RPMI7951 (cell line): ENCODE measurements at regions not wholly inside any gene's neighbourhood (a gene's known extent, or its start where the extent isn't known, plus 50 kb on each side); places are given as distances from the start of the nearest gene placed in this dataset.
"Not testable (repeated sequence)": the region's sequence is repeated elsewhere in the genome, so short reads cannot be mapped to it uniquely, and the experiment has no call there.

Experiments
- DNase-seq: peaks from one replicate; pipeline ENCODE4 v3.0.0-alpha.2; 2012; ENCODE audit warnings: low read depth

DNA sequence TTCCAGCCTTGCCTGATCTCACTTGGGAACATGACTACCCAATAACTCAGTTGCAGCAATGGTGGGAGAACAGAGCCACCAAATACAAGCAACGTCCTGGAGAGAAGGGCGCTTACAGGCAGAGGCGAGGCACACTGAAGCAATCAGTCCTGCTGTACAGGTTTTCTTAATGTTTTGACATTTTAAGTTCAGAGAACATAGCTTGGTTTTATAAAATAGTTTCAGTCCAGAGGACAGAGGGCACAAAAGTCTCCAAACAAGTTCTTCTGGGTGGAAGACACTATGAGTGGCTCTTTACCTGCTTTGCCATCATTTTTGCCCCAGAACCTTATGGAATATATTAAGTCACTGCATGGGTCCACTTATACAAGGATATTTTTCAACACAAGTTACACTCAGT is 103.4 kb upstream of the KCNG1 start:
- no peak for DNase-seq

DNA sequence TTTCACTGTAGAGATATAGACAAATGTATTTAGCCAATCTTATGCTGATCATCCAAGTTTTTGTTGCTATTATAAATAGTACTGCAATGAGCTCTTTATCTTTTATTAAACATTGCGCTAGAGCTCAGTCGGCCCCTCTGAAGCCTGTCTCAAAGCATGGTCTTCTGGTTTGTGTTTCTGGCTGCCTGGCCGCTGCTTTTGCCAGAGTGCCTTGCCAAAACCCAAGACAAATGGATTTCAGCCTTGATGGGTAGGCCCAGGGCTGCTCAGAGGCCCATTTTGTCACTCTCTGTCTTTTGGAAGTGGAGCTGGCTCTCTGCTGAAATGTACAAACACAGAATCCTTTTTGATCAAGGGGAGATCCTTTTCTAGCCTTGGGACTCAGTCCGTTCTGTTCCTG is 102.9 kb upstream of the KCNG1 start:
- DNase-seq, result no peak

DNA sequence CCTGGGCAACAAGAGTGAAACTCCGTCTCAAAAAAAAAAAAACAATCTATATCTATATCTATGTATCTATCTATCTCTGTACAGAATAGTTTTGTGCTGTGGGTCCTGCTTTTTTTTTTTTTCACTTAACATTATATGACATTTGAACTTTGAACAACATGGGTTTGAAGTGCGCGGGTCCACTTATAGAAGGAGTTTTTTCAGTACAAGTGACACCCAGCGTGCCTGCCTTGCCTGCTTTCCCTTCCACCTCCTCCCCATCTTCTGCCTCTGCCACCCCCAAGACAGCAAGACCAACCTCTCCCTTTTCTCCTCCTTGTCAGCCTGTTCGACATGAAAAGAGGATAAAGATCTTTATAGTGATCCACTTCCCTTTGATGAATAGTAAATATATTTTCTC is 102.2 kb upstream of the KCNG1 start:
- no peak for DNase-seq

- not testable (repeated sequence) for DNase-seq
These were observed 101.0 kb upstream of the KCNG1 start for GRCh38 chr20:51123887-51124286.

- DNase-seq, result no peak
These were observed 100.2 kb upstream of the KCNG1 start for GRCh38 chr20:51122931-51123658.

DNA sequence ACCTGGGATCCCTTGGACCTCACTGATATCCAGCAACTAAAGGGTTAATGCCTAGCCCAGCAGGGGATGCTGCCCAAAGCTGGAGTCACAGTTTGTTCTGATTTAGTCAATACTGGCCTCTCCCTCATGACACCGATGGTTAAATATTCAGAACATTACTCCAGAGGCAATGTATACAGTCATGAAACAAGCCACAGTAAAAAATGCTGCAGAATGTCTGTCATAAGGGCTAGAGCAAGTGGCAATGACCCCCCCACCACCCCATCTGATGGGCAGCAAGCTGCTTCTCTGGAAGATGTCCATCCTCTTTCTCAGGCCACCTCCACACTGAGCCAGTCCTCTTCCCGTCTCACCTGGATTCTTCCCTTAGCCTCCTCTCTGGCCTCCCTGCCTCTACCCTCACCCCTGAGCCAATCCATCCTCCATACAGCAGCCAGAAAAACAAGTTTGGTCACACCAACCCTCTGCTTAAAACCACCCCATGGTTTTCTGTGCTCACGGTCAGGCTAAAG is 99.0 kb upstream of the KCNG1 start:
- DNase-seq, result no peak

- DNase-seq, result no peak
These were observed 98.4 kb upstream of the KCNG1 start for GRCh38 chr20:51121272-51121671.

- DNase-seq, result no peak
These were observed 98.0 kb upstream of the KCNG1 start for GRCh38 chr20:51120868-51121267.

GRCh38 chr20:51120438-51120837 is 97.5 kb upstream of the KCNG1 start:
- no peak for DNase-seq

DNA sequence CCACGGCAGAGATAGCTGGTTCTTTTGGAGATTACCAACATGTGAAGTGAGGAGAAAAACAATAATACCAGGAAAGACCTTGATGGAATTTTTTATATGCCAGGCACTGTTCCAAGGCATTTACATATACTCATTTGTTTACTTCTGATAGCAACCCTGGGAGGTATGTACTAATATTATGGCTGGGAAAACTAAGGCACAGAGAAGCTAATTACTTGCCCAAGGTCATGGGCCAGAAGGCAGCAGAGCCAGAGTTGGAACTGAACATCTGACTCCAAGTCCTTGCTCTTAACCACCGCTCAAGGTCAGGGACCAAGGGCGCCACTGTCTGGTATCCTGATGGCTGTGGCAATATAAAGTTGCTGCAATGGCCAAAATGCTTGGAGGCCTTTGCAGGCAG is 97.0 kb upstream of the KCNG1 start:
- DNase-seq, result no peak

- DNase-seq, result no peak
These were observed 96.1 kb upstream of the KCNG1 start for GRCh38 chr20:51118985-51119527.

GRCh38 chr20:51118216-51118615 is 95.3 kb upstream of the KCNG1 start:
- no peak for DNase-seq

GRCh38 chr20:51116765-51117686 is 94.1 kb upstream of the KCNG1 start:
- no peak for DNase-seq

DNA sequence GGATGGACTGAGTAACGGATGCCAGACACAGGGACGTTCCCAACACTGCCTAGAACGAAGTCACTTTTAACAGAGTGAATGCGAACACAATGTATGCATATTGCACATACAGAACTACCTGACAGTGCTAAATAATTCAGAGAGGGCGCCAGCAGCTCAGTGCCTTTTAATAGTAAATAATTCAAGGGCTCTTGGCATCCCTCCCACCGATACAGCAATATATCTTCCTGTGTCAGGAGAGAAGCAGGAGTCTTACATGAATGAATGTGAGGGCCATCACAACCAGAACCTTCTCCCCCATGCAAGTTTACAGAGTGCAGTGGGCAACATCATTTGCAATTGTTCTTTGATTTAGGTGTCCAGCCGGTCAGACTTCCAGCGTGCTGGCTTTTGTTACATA is 88.4 kb upstream of the KCNG1 start:
- DNase-seq, result no peak

- no peak for DNase-seq
These were observed 85.9 kb upstream of the KCNG1 start for GRCh38 chr20:51108638-51109363.

- DNase-seq, result no peak
These were observed 83.1 kb upstream of the KCNG1 start for GRCh38 chr20:51106011-51106410.

- DNase-seq, result no peak
These were observed 82.3 kb upstream of the KCNG1 start for GRCh38 chr20:51104960-51105920.

- no peak for DNase-seq
These were observed 77.7 kb upstream of the KCNG1 start for GRCh38 chr20:51100617-51101016.

DNA sequence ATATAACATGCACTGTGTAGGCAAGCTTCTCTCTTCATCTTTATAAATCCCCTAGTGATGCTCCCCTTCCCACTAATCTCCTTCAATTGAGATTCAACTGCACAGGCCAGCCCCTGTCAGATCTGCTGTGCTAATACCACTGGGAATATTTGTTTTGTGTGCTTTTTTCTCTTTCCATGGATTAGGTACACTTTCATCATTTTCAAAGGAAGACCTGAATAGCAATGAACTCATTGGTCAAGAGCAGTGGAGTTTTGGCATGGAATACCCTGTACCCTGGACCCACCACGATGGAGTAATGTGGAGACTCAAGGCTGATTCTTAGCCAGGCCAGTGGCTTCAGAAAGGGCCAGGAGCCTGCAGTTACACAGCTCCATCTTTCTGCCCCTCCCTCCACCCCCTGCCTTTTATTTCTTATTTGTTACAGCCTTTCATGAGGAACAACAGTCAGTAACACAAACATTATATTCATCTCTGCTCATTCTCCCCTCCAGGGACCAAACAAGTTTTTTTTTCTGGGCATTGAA is 75.4 kb upstream of the KCNG1 start:
- DNase-seq, result no peak

DNA sequence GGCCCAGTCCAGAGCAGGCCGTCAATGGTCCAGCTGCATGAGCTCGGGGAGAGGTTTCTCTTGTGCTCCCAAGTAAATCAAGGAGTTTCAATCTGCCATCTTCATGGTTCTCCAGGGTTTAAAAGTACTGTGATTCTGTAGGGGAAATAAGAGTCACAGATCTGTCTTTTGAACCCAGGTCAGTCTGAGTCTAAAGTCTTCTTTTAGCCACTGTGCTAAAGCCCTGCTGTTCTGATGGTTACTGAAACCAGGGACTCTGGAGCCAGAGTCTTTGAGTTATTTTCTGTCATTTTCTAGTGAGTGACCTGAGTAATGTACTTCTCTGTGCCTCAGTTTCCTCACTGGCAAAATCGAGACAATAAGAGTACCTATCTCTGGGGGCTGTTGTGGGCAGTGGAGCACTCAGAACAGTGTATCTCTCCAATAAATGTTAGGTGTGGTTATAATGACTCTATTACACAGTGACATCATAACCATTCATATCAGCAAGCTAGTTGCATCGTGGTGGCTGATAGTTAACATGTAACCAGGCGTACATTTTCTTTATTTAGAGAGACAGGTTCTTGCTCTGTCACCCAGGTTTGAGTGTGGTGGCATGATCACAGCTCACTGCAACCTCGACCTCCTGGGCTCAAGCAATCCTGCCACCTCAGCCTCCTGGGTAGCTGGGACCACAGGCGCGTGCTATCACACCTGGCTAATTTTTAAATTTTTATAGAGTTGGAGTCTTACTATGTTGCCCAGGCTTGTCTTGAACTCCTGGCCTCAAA is 74.6 kb upstream of the KCNG1 start:
- DNase-seq, result no peak
